NCI-H2107 treated with DMSO at 0.1 percent for 48 hours (cell line): ENCODE measurements at regions not wholly inside any gene's neighbourhood (a gene's known extent, or its start where the extent isn't known, plus 50 kb on each side); places are given as distances from the start of the nearest gene placed in this dataset.
"Not testable (repeated sequence)": the region's sequence is repeated elsewhere in the genome, so short reads cannot be mapped to it uniquely, and the experiment has no call there.

Experiments used
- DNase-seq: peaks from one replicate; lab custom pipeline; 2025; ENCODE audit not compliant: unreplicated experiment; lab: John Stamatoyannopoulos, UW

GRCh38 chrX:83749736-83750135 lies 111.2 kb upstream of the CYLC1 start:
- DNase-seq: not testable (repeated sequence)

GRCh38 chrX:83750451-83750850 lies 110.5 kb upstream of the CYLC1 start:
- not testable (repeated sequence) for DNase-seq

GRCh38 chrX:83759872-83760271 lies 101.1 kb upstream of the CYLC1 start:
- DNase-seq: peak; percentile 51

- DNase-seq: no peak
These were observed 89.3 kb upstream of the CYLC1 start for GRCh38 chrX:83771664-83772063.
